ENCODE measurements at regions not wholly inside any gene's neighbourhood (a gene's known extent, or its start where the extent isn't known, plus 50 kb on each side); places are given as distances from the start of the nearest gene placed in this dataset.

DNA sequence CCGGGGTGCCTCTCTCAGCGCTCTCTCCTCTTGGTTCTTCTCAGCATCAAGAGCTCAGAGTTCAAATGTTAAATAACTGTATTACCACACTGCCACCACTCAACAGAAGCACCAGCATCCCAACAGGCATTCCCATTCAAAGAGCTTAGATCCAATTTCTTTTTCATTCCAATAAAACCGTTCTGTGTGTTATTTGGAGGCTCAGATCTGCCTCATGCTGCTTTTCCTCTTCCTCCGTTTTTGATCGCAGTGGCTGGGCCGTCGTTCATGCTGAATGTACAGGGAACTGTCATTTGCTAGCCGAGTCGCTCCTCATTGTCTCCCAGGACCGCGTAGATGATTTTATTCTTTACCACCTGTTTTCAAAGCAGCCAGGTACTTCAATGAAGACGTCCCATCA lies 798.9 kb upstream of the SALL3 start:
- peaks cover 0 to 19% (median 4%) of the 10 kb centered on the region in 5 donors for H3K27me3 Mint-ChIP-seq
- H3K27ac Mint-ChIP-seq = no peak overlapping the region
- ATAC-seq (no peak), DNase-seq (no peak)
- H3K9me3 Mint-ChIP-seq = peaks cover 3 to 33% (median 17%) of the 10 kb centered on the region in 11 donors
- Histone ChIP-seq H3K27ac (ENCODE audit: low read depth, low read length) (no peak overlapping the region), H3K4me1 (ENCODE audit: control insufficient read depth in 2 of 2, insufficient read depth in 2 of 2, low read length in 2 of 2) (no peaks in the 10 kb centered on the region), H3K27me3 (ENCODE audit: control insufficient read depth in 2 of 2, insufficient read depth in 2 of 2, low read length in 2 of 2) (no peaks in the 10 kb centered on the region), H3K9me3 (ENCODE audit: control insufficient read depth in 2 of 3, low read length in 3 of 3) (peaks cover 0 to 9% (median 0%) of the 10 kb centered on the region in 3 experiments), H3K36me3 (ENCODE audit: control insufficient read depth in 2 of 3, insufficient read depth in 3 of 3, low read length in 3 of 3) (no peaks in the 10 kb centered on the region), H3K4me3 (ENCODE audit: low read length) (no peak overlapping the region)
- ChIA-PET CTCF (no interaction called here), POLR2A (no interaction called here)
- H3K4me1 Mint-ChIP-seq = no peaks in the 10 kb centered on the region
- intact Hi-C loops (cut with micrococcal nuclease) = no loop called here
- H3K36me3 Mint-ChIP-seq = peaks cover 0 to 1% (median 0%) of the 10 kb centered on the region in 5 donors
- no peak overlapping the region for H3K4me3 Mint-ChIP-seq

GRCh38 chr18:78183815-78184214 lies 795.8 kb upstream of the SALL3 start:
- Histone ChIP-seq H3K27me3 (ENCODE audit: control insufficient read depth in 2 of 2, insufficient read depth in 2 of 2, low read length in 2 of 2) (no peaks in the 10 kb centered on the region), H3K4me3 (ENCODE audit: low read length) (no peak overlapping the region), H3K9me3 (ENCODE audit: control insufficient read depth in 2 of 3, low read length in 3 of 3) (peaks cover 0 to 9% (median 0%) of the 10 kb centered on the region in 3 experiments), H3K36me3 (ENCODE audit: control insufficient read depth in 2 of 3, insufficient read depth in 3 of 3, low read length in 3 of 3) (no peaks in the 10 kb centered on the region), H3K27ac (ENCODE audit: low read depth, low read length) (no peak overlapping the region), H3K4me1 (ENCODE audit: control insufficient read depth in 2 of 2, insufficient read depth in 2 of 2, low read length in 2 of 2) (no peaks in the 10 kb centered on the region)
- Mint-ChIP-seq H3K36me3 (peaks cover 0 to 1% (median 0%) of the 10 kb centered on the region in 5 donors), H3K4me3 (no peak overlapping the region), H3K27ac (no peak overlapping the region), H3K4me1 (no peaks in the 10 kb centered on the region), H3K27me3 (peaks cover 0 to 6% (median 0%) of the 10 kb centered on the region in 5 donors), H3K9me3 (peaks cover 1 to 35% (median 17%) of the 10 kb centered on the region in 11 donors)
- intact Hi-C loops (cut with micrococcal nuclease) = no loop called here
- DNase-seq (no peak), ATAC-seq (no peak)
- ChIA-PET CTCF (no interaction called here), POLR2A (no interaction called here)

DNA sequence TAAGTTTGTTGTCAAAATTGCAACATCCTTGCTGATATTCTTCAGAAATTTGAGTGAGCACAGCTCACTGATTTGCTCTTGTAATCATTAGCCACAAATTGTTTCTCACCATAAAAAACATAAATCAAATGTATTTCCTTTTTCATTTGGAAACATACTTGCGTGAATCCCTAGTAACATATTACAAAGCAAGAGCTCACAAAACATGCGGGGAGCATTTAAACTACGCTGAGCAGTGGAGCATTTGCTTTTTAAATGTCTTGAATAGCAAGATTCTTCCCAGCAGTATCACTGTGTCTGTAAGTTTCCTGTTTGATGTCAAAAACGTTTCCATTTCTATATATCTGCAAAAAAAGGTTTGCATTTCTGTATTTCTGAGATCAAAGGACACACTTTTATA lies 788.3 kb upstream of the SALL3 start:
- no peak overlapping the region for H3K27ac Mint-ChIP-seq
- no peaks in the 10 kb centered on the region for H3K27me3 Mint-ChIP-seq
- intact Hi-C loops (cut with micrococcal nuclease) = no loop called here
- no peak overlapping the region for H3K4me3 Mint-ChIP-seq
- H3K36me3 Mint-ChIP-seq = no peaks in the 10 kb centered on the region
- H3K27me3 ChIP-seq (ENCODE audit: control insufficient read depth in 2 of 2, insufficient read depth in 2 of 2, low read length in 2 of 2) = no peaks in the 10 kb centered on the region
- H3K27ac ChIP-seq (ENCODE audit: low read depth, low read length) = no peak overlapping the region
- H3K36me3 ChIP-seq (ENCODE audit: control insufficient read depth in 2 of 3, insufficient read depth in 3 of 3, low read length in 3 of 3) = no peaks in the 10 kb centered on the region
- ChIA-PET CTCF (no interaction called here), POLR2A (no interaction called here)
- peaks cover 0 to 12% (median 0%) of the 10 kb centered on the region in 11 donors for H3K9me3 Mint-ChIP-seq
- no peaks in the 10 kb centered on the region for H3K4me1 Mint-ChIP-seq
- no peak overlapping the region for H3K4me3 ChIP-seq (ENCODE audit: low read length)
- H3K4me1 ChIP-seq (ENCODE audit: control insufficient read depth in 2 of 2, insufficient read depth in 2 of 2, low read length in 2 of 2) = no peaks in the 10 kb centered on the region
- no peaks in the 10 kb centered on the region for H3K9me3 ChIP-seq (ENCODE audit: control insufficient read depth in 2 of 3, low read length in 3 of 3)
- DNase-seq (no peak), ATAC-seq (no peak)

- CTCF ChIA-PET = no interaction called here
Observed at GRCh38 chr18:78192054-78192453, 787.6 kb upstream of the SALL3 start.

DNA sequence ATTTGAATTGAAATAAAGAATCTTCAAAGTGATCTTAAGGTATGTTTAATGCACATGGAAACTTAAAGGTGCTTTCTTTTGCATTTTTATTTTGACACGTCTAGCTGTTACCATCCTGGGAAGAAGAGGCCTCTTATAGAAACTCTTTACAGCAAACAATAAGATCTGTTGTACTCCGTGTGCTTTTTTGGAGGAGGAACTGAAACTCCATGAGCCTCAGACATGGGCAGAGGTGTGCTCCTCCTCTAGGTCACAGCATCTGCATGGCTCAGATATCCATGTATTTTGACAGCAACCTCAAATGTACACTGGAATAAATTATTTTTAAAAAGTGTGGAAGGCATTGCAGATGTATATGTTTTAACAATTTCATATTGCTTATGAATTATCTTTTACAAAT lies 783.3 kb upstream of the SALL3 start:
- Mint-ChIP-seq H3K9me3 (peaks cover 0 to 10% (median 3%) of the 10 kb centered on the region in 11 donors), H3K27ac (no peak overlapping the region), H3K36me3 (no peaks in the 10 kb centered on the region), H3K27me3 (peaks cover 0 to 3% (median 0%) of the 10 kb centered on the region in 5 donors), H3K4me1 (no peaks in the 10 kb centered on the region), H3K4me3 (no peak overlapping the region)
- CTCF ChIA-PET = no interaction called here
- no peaks in the 10 kb centered on the region for H3K9me3 ChIP-seq (ENCODE audit: control insufficient read depth in 2 of 3, low read length in 3 of 3)
- no peaks in the 10 kb centered on the region for H3K27me3 ChIP-seq (ENCODE audit: control insufficient read depth in 2 of 2, insufficient read depth in 2 of 2, low read length in 2 of 2)
- intact Hi-C loops (cut with micrococcal nuclease) = no loop called here
- no peak for DNase-seq
- H3K27ac ChIP-seq (ENCODE audit: low read depth, low read length) = no peak overlapping the region
- no peak overlapping the region for H3K4me3 ChIP-seq (ENCODE audit: low read length)
- H3K4me1 ChIP-seq (ENCODE audit: control insufficient read depth in 2 of 2, insufficient read depth in 2 of 2, low read length in 2 of 2) = no peaks in the 10 kb centered on the region
- POLR2A ChIA-PET = no interaction called here
- H3K36me3 ChIP-seq (ENCODE audit: control insufficient read depth in 2 of 3, insufficient read depth in 3 of 3, low read length in 3 of 3) = no peaks in the 10 kb centered on the region
- no peak for ATAC-seq

More at GRCh38 chr18:78192054-78192453, 787.6 kb upstream of the SALL3 start:
- Mint-ChIP-seq H3K27me3 (no peaks in the 10 kb centered on the region), H3K27ac (no peak overlapping the region), H3K36me3 (no peaks in the 10 kb centered on the region), H3K4me3 (no peak overlapping the region), H3K9me3 (peaks cover 0 to 12% (median 0%) of the 10 kb centered on the region in 11 donors), H3K4me1 (no peaks in the 10 kb centered on the region)
- DNase-seq = no peak
- ATAC-seq = no peak
- POLR2A ChIA-PET = no interaction called here
- intact Hi-C loops (cut with micrococcal nuclease) = no loop called here
- Histone ChIP-seq H3K27me3 (ENCODE audit: control insufficient read depth in 2 of 2, insufficient read depth in 2 of 2, low read length in 2 of 2) (no peaks in the 10 kb centered on the region), H3K9me3 (ENCODE audit: control insufficient read depth in 2 of 3, low read length in 3 of 3) (no peaks in the 10 kb centered on the region), H3K27ac (ENCODE audit: low read depth, low read length) (no peak overlapping the region), H3K36me3 (ENCODE audit: control insufficient read depth in 2 of 3, insufficient read depth in 3 of 3, low read length in 3 of 3) (no peaks in the 10 kb centered on the region), H3K4me3 (ENCODE audit: low read length) (no peak overlapping the region), H3K4me1 (ENCODE audit: control insufficient read depth in 2 of 2, insufficient read depth in 2 of 2, low read length in 2 of 2) (no peaks in the 10 kb centered on the region)

DNA sequence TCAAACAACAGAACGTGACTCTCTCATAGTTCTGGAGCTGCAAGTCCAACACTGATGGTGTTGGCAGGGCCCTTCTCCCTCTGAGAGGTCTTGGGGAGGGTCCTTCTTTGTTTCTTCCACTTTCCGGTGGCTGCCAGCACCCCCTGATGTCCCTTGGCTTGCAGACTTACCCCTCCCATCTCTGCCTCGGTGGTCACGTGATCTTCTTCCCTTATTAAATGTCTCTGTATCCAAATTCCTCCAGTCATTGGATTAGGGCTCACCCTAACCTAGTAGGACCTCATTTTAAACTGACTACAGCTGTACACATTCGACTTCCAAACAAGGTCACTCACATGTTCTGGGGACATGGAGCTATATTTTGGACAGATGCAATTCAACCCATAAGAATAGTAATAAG lies 780.6 kb upstream of the SALL3 start:
- Mint-ChIP-seq H3K27me3 (peaks cover 0 to 15% (median 7%) of the 10 kb centered on the region in 5 donors), H3K9me3 (peaks cover 0 to 18% (median 7%) of the 10 kb centered on the region in 11 donors), H3K27ac (no peak overlapping the region), H3K4me3 (no peak overlapping the region), H3K36me3 (peaks cover 0 to 7% (median 0%) of the 10 kb centered on the region in 5 donors), H3K4me1 (no peaks in the 10 kb centered on the region)
- no peak overlapping the region for H3K27ac ChIP-seq (ENCODE audit: low read depth, low read length)
- no peaks in the 10 kb centered on the region for H3K9me3 ChIP-seq (ENCODE audit: control insufficient read depth in 2 of 3, low read length in 3 of 3)
- ATAC-seq (no peak), DNase-seq (no peak)
- intact Hi-C loops (cut with micrococcal nuclease) = no loop called here
- H3K4me3 ChIP-seq (ENCODE audit: low read length) = no peak overlapping the region
- ChIA-PET POLR2A (no interaction called here), CTCF (no interaction called here)
- no peaks in the 10 kb centered on the region for H3K4me1 ChIP-seq (ENCODE audit: control insufficient read depth in 2 of 2, insufficient read depth in 2 of 2, low read length in 2 of 2)
- no peaks in the 10 kb centered on the region for H3K27me3 ChIP-seq (ENCODE audit: control insufficient read depth in 2 of 2, insufficient read depth in 2 of 2, low read length in 2 of 2)
- H3K36me3 ChIP-seq (ENCODE audit: control insufficient read depth in 2 of 3, insufficient read depth in 3 of 3, low read length in 3 of 3) = no peaks in the 10 kb centered on the region

DNA sequence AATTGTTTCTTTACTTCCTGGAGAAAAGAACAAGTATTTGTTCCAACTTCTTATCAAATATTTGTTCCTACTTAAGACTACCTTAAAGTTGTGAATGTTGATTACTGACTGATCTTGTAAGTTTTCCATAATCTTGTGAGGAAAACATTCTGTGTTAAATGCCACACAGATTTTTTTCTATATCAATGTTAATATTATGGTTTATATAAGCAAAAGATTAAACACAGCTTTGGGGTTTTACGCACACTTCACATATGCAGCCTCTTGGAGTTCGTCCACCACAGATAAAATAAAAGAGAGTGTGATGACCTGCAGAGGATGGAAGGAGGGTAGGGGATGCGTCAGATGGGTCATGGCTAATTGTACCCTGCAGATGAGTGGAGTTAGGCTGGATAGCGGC lies 780.0 kb upstream of the SALL3 start:
- CTCF ChIA-PET = no interaction called here
- H3K27me3 ChIP-seq (ENCODE audit: control insufficient read depth in 2 of 2, insufficient read depth in 2 of 2, low read length in 2 of 2) = no peaks in the 10 kb centered on the region
- no peak overlapping the region for H3K4me3 ChIP-seq (ENCODE audit: low read length)
- Mint-ChIP-seq H3K4me3 (no peak overlapping the region), H3K4me1 (no peaks in the 10 kb centered on the region), H3K36me3 (peaks cover 0 to 7% (median 0%) of the 10 kb centered on the region in 5 donors), H3K27me3 (peaks cover 0 to 15% (median 7%) of the 10 kb centered on the region in 5 donors), H3K9me3 (peaks cover 0 to 18% (median 7%) of the 10 kb centered on the region in 11 donors), H3K27ac (no peak overlapping the region)
- no peak overlapping the region for H3K27ac ChIP-seq (ENCODE audit: low read depth, low read length)
- POLR2A ChIA-PET = no interaction called here
- ATAC-seq (no peak), DNase-seq (no peak)
- H3K36me3 ChIP-seq (ENCODE audit: control insufficient read depth in 2 of 3, insufficient read depth in 3 of 3, low read length in 3 of 3) = no peaks in the 10 kb centered on the region
- intact Hi-C loops (cut with micrococcal nuclease) = no loop called here
- H3K9me3 ChIP-seq (ENCODE audit: control insufficient read depth in 2 of 3, low read length in 3 of 3) = no peaks in the 10 kb centered on the region
- no peaks in the 10 kb centered on the region for H3K4me1 ChIP-seq (ENCODE audit: control insufficient read depth in 2 of 2, insufficient read depth in 2 of 2, low read length in 2 of 2)
